GM12878 (cell line): ENCODE measurements at regions not wholly inside any gene's neighbourhood (a gene's known extent, or its start where the extent isn't known, plus 50 kb on each side); places are given as distances from the start of the nearest gene placed in this dataset.

Source experiments
- EGR1 ChIP-seq, 2 experiments: IDR thresholded peaks; 1 replicate in 1 of 2; 2 replicates in 1 of 2; pipeline ENCODE4 v1.6.1; 2011 to 2012; ENCODE audit warnings: low read depth in 2 of 2, low read length in 2 of 2, borderline replicate concordance in 1 of 2, mild to moderate bottlenecking in 1 of 2, moderate library complexity in 1 of 2
- HDAC2 ChIP-seq: fragments of 200-600 bp; sonication (generic); IDR thresholded peaks from 2 replicates; pipeline ENCODE4 v1.6.1; 2017
- NRF1 ChIP-seq: conservative IDR thresholded peaks from 2 replicates; pipeline ENCODE4 v1.6.1; 2011; ENCODE audit warnings: mild to moderate bottlenecking, low read depth, low read length, improper control_type of control experiment
- POLR2A ChIP-seq: IDR thresholded peaks from 2 replicates; pipeline ENCODE4 v1.6.1; 2011; ENCODE audit warnings: low read depth, mild to moderate bottlenecking, low read length
- RB1 ChIP-seq: fragments of 450-650 bp; formaldehyde crosslinking; IDR thresholded peaks from 2 replicates; pipeline ENCODE4 v1.6.1; 2017; ENCODE audit warnings: mild to moderate bottlenecking, borderline replicate concordance
- TCF12 ChIP-seq: IDR thresholded peaks from 2 replicates; pipeline ENCODE4 v1.6.1; 2011; ENCODE audit warnings: low read depth, mild to moderate bottlenecking, low read length
- ZNF384 ChIP-seq: IDR thresholded peaks from 2 replicates; pipeline ENCODE4 v1.6.1; 2012; ENCODE audit warnings: low read depth, mild to moderate bottlenecking, low read length, improper control_type of control experiment, borderline replicate concordance
- TF ChIP-seq, protein P1 (sequence below): IDR thresholded peaks from 2 replicates; pipeline ENCODE4 v1.6.1; 2011; ENCODE audit warnings: borderline replicate concordance, low read depth, mild to moderate bottlenecking, moderate library complexity, mixed read lengths, low read length; ENCODE audit not compliant: insufficient read depth; ENCODE audit errors: extremely low read length
- TF ChIP-seq, protein P2 (sequence below): IDR thresholded peaks from 2 replicates; pipeline ENCODE4 v1.6.1; 2011; ENCODE audit warnings: borderline replicate concordance, low read depth, mild to moderate bottlenecking, moderate library complexity, low read length; ENCODE audit not compliant: insufficient read depth, poor library complexity, severe bottlenecking
- TF ChIP-seq, protein P3 (sequence below): fragments of 450-650 bp; IDR thresholded peaks from 2 replicates; pipeline ENCODE4 v1.6.1; 2017; ENCODE audit warnings: mild to moderate bottlenecking

DNA sequence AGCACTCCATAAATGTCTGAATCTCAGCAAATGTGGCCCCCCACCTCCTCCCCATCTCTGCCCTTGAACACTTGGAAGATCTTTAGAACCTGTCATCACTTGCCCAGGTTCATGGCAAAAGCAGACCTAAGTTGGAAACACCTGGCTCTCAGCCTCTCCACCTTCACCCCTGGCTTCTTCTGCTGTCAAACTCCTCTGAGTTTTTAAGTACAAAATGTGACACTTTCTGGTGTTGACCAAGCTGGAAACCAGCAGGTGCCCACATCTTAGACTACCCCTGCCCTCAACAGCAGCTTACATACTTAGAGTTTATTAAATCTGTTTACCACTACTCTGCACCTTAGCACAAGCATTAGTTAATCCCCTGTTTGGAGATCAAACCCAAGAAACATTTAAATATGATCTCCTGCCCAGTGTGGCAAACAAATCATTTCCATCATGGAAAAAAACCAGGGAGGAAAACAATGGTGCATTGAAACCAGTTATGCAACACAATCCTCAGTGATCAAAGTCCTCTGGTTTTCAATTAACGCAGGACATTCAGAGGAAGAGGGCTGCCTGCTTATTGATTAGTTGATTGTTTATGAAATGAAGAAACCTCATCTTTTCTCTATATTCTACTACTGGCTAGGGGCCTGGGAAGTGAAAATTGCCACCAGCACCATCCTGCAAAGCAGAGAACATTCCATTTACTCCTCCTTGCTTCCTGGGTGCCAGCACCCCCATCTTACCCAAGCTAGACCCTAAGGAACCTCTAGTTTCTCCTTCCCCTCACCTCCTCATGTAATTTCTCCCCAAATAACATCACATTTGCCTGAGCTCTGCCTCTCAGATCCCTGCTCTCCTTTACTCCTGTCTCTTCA lies 139.4 kb upstream of the RAB4A start (continued):
- TF ChIP-seq, protein P1, sequence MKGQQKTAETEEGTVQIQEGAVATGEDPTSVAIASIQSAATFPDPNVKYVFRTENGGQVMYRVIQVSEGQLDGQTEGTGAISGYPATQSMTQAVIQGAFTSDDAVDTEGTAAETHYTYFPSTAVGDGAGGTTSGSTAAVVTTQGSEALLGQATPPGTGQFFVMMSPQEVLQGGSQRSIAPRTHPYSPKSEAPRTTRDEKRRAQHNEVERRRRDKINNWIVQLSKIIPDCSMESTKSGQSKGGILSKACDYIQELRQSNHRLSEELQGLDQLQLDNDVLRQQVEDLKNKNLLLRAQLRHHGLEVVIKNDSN = no peak
- TF ChIP-seq NRF1 (no peak), RB1 (no peak), POLR2A (no peak), TCF12 (no peak), EGR1 (IDR thresholded peaks at IDR 0.05; ENCODE audit: borderline replicate concordance in 1 of 2, low read depth in 2 of 2, low read length in 2 of 2) (no peak), ZNF384 (no peak), HDAC2 (no peak)
- TF ChIP-seq, protein P2, sequence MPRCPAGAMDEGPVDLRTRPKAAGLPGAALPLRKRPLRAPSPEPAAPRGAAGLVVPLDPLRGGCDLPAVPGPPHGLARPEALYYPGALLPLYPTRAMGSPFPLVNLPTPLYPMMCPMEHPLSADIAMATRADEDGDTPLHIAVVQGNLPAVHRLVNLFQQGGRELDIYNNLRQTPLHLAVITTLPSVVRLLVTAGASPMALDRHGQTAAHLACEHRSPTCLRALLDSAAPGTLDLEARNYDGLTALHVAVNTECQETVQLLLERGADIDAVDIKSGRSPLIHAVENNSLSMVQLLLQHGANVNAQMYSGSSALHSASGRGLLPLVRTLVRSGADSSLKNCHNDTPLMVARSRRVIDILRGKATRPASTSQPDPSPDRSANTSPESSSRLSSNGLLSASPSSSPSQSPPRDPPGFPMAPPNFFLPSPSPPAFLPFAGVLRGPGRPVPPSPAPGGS = no peak
- TF ChIP-seq, protein P3, sequence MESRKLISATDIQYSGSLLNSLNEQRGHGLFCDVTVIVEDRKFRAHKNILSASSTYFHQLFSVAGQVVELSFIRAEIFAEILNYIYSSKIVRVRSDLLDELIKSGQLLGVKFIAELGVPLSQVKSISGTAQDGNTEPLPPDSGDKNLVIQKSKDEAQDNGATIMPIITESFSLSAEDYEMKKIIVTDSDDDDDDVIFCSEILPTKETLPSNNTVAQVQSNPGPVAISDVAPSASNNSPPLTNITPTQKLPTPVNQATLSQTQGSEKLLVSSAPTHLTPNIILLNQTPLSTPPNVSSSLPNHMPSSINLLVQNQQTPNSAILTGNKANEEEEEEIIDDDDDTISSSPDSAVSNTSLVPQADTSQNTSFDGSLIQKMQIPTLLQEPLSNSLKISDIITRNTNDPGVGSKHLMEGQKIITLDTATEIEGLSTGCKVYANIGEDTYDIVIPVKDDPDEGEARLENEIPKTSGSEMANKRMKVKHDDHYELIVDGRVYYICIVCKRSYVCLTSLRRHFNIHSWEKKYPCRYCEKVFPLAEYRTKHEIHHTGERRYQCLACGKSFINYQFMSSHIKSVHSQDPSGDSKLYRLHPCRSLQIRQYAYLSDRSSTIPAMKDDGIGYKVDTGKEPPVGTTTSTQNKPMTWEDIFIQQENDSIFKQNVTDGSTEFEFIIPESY = no peak
- TF ChIP-seq, all 136 proteins: peak for 0
